H1 (cell line): ENCODE measurements at regions not wholly inside any gene's neighbourhood (a gene's known extent, or its start where the extent isn't known, plus 50 kb on each side); places are given as distances from the start of the nearest gene placed in this dataset.

ENCODE experiments used
- CTCF ChIA-PET: fragments of 300-600 bp; sonication (Branson Sonifier 250); formaldehyde crosslinking; loops from one replicate; lab custom pipeline; 2021; ENCODE audit not compliant: partially characterized antibody; lab: Charles Lee
- POLR2A ChIA-PET: fragments of 300-600 bp; sonication (Branson Sonifier 250); formaldehyde crosslinking; loops from one replicate; lab custom pipeline; 2021; ENCODE audit warnings: inconsistent platforms; ENCODE audit not compliant: partially characterized antibody; lab: Charles Lee
- DNase-seq, 2 experiments: peaks; one replicate each; pipeline versions ENCODE4 v3.0.0 to v3.0.0-alpha.2; 2010 to 2022; ENCODE audit warnings: low spot score in 2 of 2, low read depth in 1 of 2, mixed read lengths in 1 of 2
- FAIRE-seq: peaks from 2 replicates; lab custom pipeline; 2011; peaks lifted over from hg19 to GRCh38; lab: Jason Lieb, UNC
- H2AFZ ChIP-seq: 2 replicates; pipeline ENCODE4 v1.8.1; 2012; ENCODE audit warnings: low read length, inconsistent platforms
- H2AK5ac ChIP-seq: 2 replicates; pipeline ENCODE4 v1.6.1; 2013; ENCODE audit warnings: low read depth, low read length
- H2BK120ac ChIP-seq: replicated peaks from 2 replicates; pipeline ENCODE3; 2013; ENCODE audit warnings: low read depth, low read length, inconsistent platforms
- H2BK12ac ChIP-seq: 2 replicates; pipeline ENCODE4 v1.6.1; 2013; ENCODE audit warnings: low read depth, low read length
- H2BK15ac ChIP-seq: 2 replicates; pipeline ENCODE4 v1.6.1; 2013; ENCODE audit warnings: low read length
- H2BK20ac ChIP-seq: 2 replicates; pipeline ENCODE4 v1.6.1; 2013; ENCODE audit warnings: low read length
- H2BK5ac ChIP-seq: 2 replicates; pipeline ENCODE4 v1.6.1; 2013; ENCODE audit warnings: low read depth, low read length
- H3K14ac ChIP-seq: 2 replicates; pipeline ENCODE4 v1.6.1; 2013; ENCODE audit warnings: inconsistent platforms; ENCODE audit not compliant: insufficient read length
- H3K18ac ChIP-seq: 2 replicates; pipeline ENCODE4 v1.6.1; 2013; ENCODE audit warnings: low read length; ENCODE audit errors: extremely low read depth
- H3K23ac ChIP-seq: 2 replicates; pipeline ENCODE4 v1.6.1; 2013; ENCODE audit warnings: inconsistent platforms; ENCODE audit not compliant: insufficient read length
- H3K23me2 ChIP-seq: 2 replicates; pipeline ENCODE4 v1.6.1; 2013; ENCODE audit warnings: low read depth, low read length
- H3K27ac ChIP-seq: 2 replicates; pipeline ENCODE4 v1.6.1; 2011; ENCODE audit warnings: low read depth, low read length, inconsistent platforms
- H3K27me3 ChIP-seq, 4 experiments: replicated peaks in 1 of 4; 1 replicate in 1 of 4; 2 replicates in 3 of 4; pipeline versions ENCODE4 v1.6.1 to v1.8.1; 2011 to 2013; ENCODE audit warnings: low read length in 3 of 4, mild to moderate bottlenecking in 3 of 4, inconsistent platforms in 2 of 4, mixed read lengths in 2 of 4, moderate library complexity in 1 of 4; ENCODE audit not compliant: control insufficient read depth in 3 of 4, insufficient read depth in 3 of 4; ENCODE audit errors: extremely low read depth in 1 of 4
- H3K36me3 ChIP-seq, 4 experiments: 2 replicates each; pipeline versions ENCODE4 v1.6.1 to v1.8.1; 2011 to 2013; ENCODE audit warnings: mild to moderate bottlenecking in 4 of 4, low read length in 3 of 4, moderate library complexity in 2 of 4, control low read depth in 1 of 4, inconsistent platforms in 1 of 4; ENCODE audit not compliant: insufficient read depth in 4 of 4, control insufficient read depth in 2 of 4
- H3K4ac ChIP-seq: replicated peaks from 2 replicates; pipeline ENCODE3; 2013; ENCODE audit warnings: low read length, low read depth, mixed read lengths, inconsistent platforms; ENCODE audit not compliant: insufficient read length
- H3K4me1 ChIP-seq, 4 experiments: replicated peaks in 1 of 4; 1 replicate in 1 of 4; 2 replicates in 3 of 4; pipeline versions ENCODE4 v1.6.1 to v1.8.1; 2011 to 2013; ENCODE audit warnings: low read length in 3 of 4, inconsistent platforms in 2 of 4, mixed read lengths in 1 of 4; ENCODE audit not compliant: insufficient read depth in 4 of 4, control insufficient read depth in 3 of 4
- H3K4me2 ChIP-seq, 2 experiments: 2 replicates each; pipeline versions ENCODE4 v1.6.1 to v1.8.1; 2011 to 2013; ENCODE audit warnings: low read depth in 2 of 2, low read length in 2 of 2, control low read depth in 1 of 2, inconsistent platforms in 1 of 2, mild to moderate bottlenecking in 1 of 2; ENCODE audit not compliant: insufficient read depth in 1 of 2
- H3K4me3 ChIP-seq, 4 experiments: fragments of 200-600, 300-600 bp in 1 of 4; sonication (generic), shearing (Covaris generic), sonication (Bioruptor Twin) in 1 of 4; 2 replicates each; pipeline versions ENCODE4 v1.5.1 to v1.8.1; 2011 to 2016; ENCODE audit warnings: low read length in 4 of 4, low read depth in 3 of 4, control low read depth in 2 of 4, inconsistent platforms in 2 of 4, mild to moderate bottlenecking in 2 of 4, mixed read lengths in 1 of 4, moderate library complexity in 1 of 4; ENCODE audit not compliant: insufficient read depth in 2 of 4; ENCODE audit errors: extremely low read depth in 1 of 4
- H3K56ac ChIP-seq: replicated peaks from 2 replicates; pipeline ENCODE3; 2013; ENCODE audit warnings: low read depth, mild to moderate bottlenecking, mixed read lengths, low read length, inconsistent platforms; ENCODE audit not compliant: insufficient read length
- H3K79me1 ChIP-seq: 2 replicates; pipeline ENCODE4 v1.6.1; 2013; ENCODE audit warnings: low read depth, low read length, control low read depth
- H3K79me2 ChIP-seq, 2 experiments: 2 replicates each; pipeline versions ENCODE4 v1.6.1 to v1.8.1; 2012 to 2013; ENCODE audit warnings: low read length in 2 of 2, mild to moderate bottlenecking in 2 of 2, inconsistent platforms in 1 of 2; ENCODE audit not compliant: insufficient read depth in 2 of 2, control insufficient read depth in 1 of 2
- H3K9ac ChIP-seq, 4 experiments: replicated peaks in 1 of 4; 1 replicate in 1 of 4; 2 replicates in 3 of 4; pipeline versions ENCODE4 v1.6.1 to v1.8.1; 2011 to 2013; ENCODE audit warnings: low read depth in 3 of 4, low read length in 3 of 4, control low read depth in 2 of 4, mild to moderate bottlenecking in 2 of 4, moderate library complexity in 2 of 4, inconsistent platforms in 1 of 4; ENCODE audit errors: extremely low read depth in 1 of 4
- H3K9me3 ChIP-seq, 2 experiments: 2 replicates each; pipeline versions ENCODE4 v1.6.1 to v1.8.1; 2012 to 2013; ENCODE audit warnings: mild to moderate bottlenecking in 2 of 2, moderate library complexity in 2 of 2, control low read depth in 1 of 2, inconsistent platforms in 1 of 2, low read depth in 1 of 2, low read length in 1 of 2, mixed read lengths in 1 of 2; ENCODE audit not compliant: insufficient read depth in 2 of 2
- H4K20me1 ChIP-seq, 2 experiments: replicated peaks in 1 of 2; 2 replicates each; pipeline versions ENCODE3 to v1.8.1; 2011 to 2013; ENCODE audit warnings: inconsistent platforms in 2 of 2, low read length in 2 of 2, mild to moderate bottlenecking in 1 of 2; ENCODE audit not compliant: insufficient read depth in 2 of 2, control insufficient read depth in 1 of 2
- H4K5ac ChIP-seq: 2 replicates; pipeline ENCODE4 v1.6.1; 2013; ENCODE audit warnings: low read length, low read depth, mixed read lengths, inconsistent platforms; ENCODE audit not compliant: insufficient read length
- H4K8ac ChIP-seq: 2 replicates; pipeline ENCODE4 v1.8.0; 2013; ENCODE audit warnings: mild to moderate bottlenecking, moderate library complexity, low read length, inconsistent platforms; ENCODE audit not compliant: insufficient read depth; ENCODE audit errors: extremely low read depth
- H4K91ac ChIP-seq: replicated peaks from 2 replicates; pipeline ENCODE3; 2013; ENCODE audit warnings: low read length, mixed read lengths, inconsistent platforms; ENCODE audit not compliant: insufficient read length
- GTF2F1 ChIP-seq: IDR thresholded peaks from 2 replicates; pipeline ENCODE4 v1.6.1; 2012; ENCODE audit warnings: low read depth, low read length, improper control_type of control experiment, borderline replicate concordance
- JUN ChIP-seq: IDR thresholded peaks from 2 replicates; pipeline ENCODE4 v1.6.1; 2011; ENCODE audit warnings: low read depth, mild to moderate bottlenecking, improper control_type of control experiment, low read length
- KDM1A ChIP-seq: fragments of 200-600, 300-600 bp; sonication (generic); IDR thresholded peaks from 2 replicates; pipeline ENCODE4 v1.7.1; 2016; ENCODE audit warnings: mild to moderate bottlenecking, low read length, borderline replicate concordance
- POLR2A ChIP-seq, 2 experiments: IDR thresholded peaks; 1 replicate in 1 of 2; 2 replicates in 1 of 2; pipeline ENCODE4 v1.6.1; 2011; ENCODE audit warnings: low read depth in 2 of 2, low read length in 2 of 2, mild to moderate bottlenecking in 2 of 2; ENCODE audit errors: control extremely low read depth in 1 of 2
- SIRT6 ChIP-seq: IDR thresholded peaks from one replicate; pipeline ENCODE4 v1.7.1; 2012; ENCODE audit warnings: low read length, inconsistent platforms
- SIX5 ChIP-seq: IDR thresholded peaks from 2 replicates; pipeline ENCODE4 v1.6.1; 2011; ENCODE audit warnings: mild to moderate bottlenecking, low read depth, low read length
- TAF1 ChIP-seq: IDR thresholded peaks from 2 replicates; pipeline ENCODE4 v1.6.1; 2011; ENCODE audit warnings: mild to moderate bottlenecking, low read depth, low read length
- TCF12 ChIP-seq: IDR thresholded peaks from 2 replicates; pipeline ENCODE4 v1.6.1; 2011; ENCODE audit warnings: low read depth, mild to moderate bottlenecking, low read length
- WGBS, 2 experiments: shearing (Covaris generic) in 1 of 2; methylation state at CpG; one replicate each; pipeline versions ENCODE4 v1.1.6 to v1.1.7; 2013 to 2015; ENCODE audit warnings: low lambda C conversion rate in 2 of 2, mixed read lengths in 2 of 2, inconsistent platforms in 1 of 2, low coverage in 1 of 2, missing lambda C conversion rate in 1 of 2; ENCODE audit not compliant: insufficient replicate concordance in 2 of 2, insufficient coverage in 1 of 2, insufficient read length in 1 of 2; ENCODE audit errors: extremely low coverage in 1 of 2, missing lambda C conversion rate in 1 of 2; 5-methylcytosine and 5-hydroxymethylcytosine counted together

DNA sequence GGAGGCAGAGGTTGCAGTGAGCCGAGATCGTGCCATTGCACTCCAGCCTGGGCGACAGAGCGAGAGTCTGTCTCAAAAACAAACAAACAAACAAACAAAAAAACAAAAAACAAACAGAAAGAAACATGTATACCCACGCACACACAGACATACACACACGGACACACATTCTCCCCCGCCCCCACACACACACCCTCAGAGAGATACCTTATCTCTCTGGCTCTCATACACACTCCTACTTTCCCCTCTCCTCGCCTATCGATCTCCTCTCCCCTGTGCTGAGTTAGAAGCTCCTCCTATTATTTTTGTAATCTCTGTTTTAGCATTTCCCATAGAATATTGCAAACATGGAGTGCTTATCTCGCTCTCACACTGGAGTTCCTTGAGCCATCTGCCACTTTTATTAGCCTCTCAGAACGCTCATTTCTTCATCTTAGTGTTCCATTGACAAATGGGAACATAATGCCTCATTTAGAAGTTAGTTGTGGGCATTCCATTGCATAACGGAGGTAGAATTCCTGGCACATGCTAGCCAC is 144.2 kb upstream of the CITED2 start:
- Histone ChIP-seq H3K4me2 (no peak overlapping the region), H3K36me3 (no peaks in the 10 kb centered on the region), H3K4me1 (no peaks in the 10 kb centered on the region), H3K23me2 (no peaks in the 10 kb centered on the region), H4K5ac (no peak overlapping the region), H2AK5ac (no peak overlapping the region), H3K9ac (no peak overlapping the region), H2BK5ac (no peak overlapping the region), H2AFZ (no peak overlapping the region), H3K79me1 (no peaks in the 10 kb centered on the region), H3K9me3 (no peaks in the 10 kb centered on the region), H2BK120ac (no peak overlapping the region), H3K27me3 (no peaks in the 10 kb centered on the region), H3K4ac (no peak overlapping the region), H4K20me1 (no peaks in the 10 kb centered on the region), H3K14ac (no peak overlapping the region), H4K91ac (no peak overlapping the region), H3K79me2 (no peaks in the 10 kb centered on the region), H3K4me3 (no peak overlapping the region), H2BK20ac (no peak overlapping the region), H3K18ac (no peak overlapping the region), H3K23ac (no peak overlapping the region), H2BK12ac (no peak overlapping the region), H3K56ac (no peak overlapping the region), H3K27ac (no peak overlapping the region), H4K8ac (no peak overlapping the region), H2BK15ac (no peak overlapping the region)
- ChIA-PET POLR2A (interaction anchor here (1.0 kb wide), 1 partner anchor 146 kb away, joined by 4 read pairs; no protein-coding TSS in a partner anchor), CTCF (no interaction called here)
- 90% methylated on average over 12 of the region's 12 CpGs; no CpG with 5 or more reads in 1 of the 2 experiments for WGBS, 2 experiments
- TF ChIP-seq KDM1A (no peak), GTF2F1 (no peak), TCF12 (no peak), SIX5 (no peak), POLR2A (IDR thresholded peaks at IDR 0.05; ENCODE audit: control extremely low read depth in 1 of 2, low read depth in 2 of 2, low read length in 2 of 2) (no peak), SIRT6 (no peak), JUN (no peak), TAF1 (no peak)
- DNase-seq (no peak), FAIRE-seq (no peak)
